Nephron progenitor cell (in vitro differentiated cells): ENCODE measurements at regions not wholly inside any gene's neighbourhood (a gene's known extent, or its start where the extent isn't known, plus 50 kb on each side); places are given as distances from the start of the nearest gene placed in this dataset.

ENCODE experiments used
- DNase-seq: peaks from one replicate; pipeline ENCODE4 v3.0.0; 2021
- H3K27ac Mint-ChIP-seq: 2 replicates; pipeline ENCODE4 v1.8.0; 2021; ENCODE audit warnings: mild to moderate bottlenecking, moderate library complexity, mixed read lengths
- H3K27me3 Mint-ChIP-seq: 2 replicates; pipeline ENCODE4 v1.8.0; 2021; ENCODE audit warnings: mild to moderate bottlenecking, low read depth, mixed read lengths; ENCODE audit not compliant: poor library complexity
- H3K36me3 Mint-ChIP-seq: 2 replicates; pipeline ENCODE4 v1.8.0; 2021; ENCODE audit warnings: low read depth, mixed read lengths
- H3K4me1 Mint-ChIP-seq: 2 replicates; pipeline ENCODE4 v1.8.0; 2021; ENCODE audit warnings: mixed read lengths
- H3K4me3 Mint-ChIP-seq: 2 replicates; pipeline ENCODE4 v1.8.0; 2021; ENCODE audit warnings: mild to moderate bottlenecking, moderate library complexity, mixed read lengths
- H3K9me3 Mint-ChIP-seq: 2 replicates; pipeline ENCODE4 v1.8.0; 2021; ENCODE audit warnings: mild to moderate bottlenecking, moderate library complexity, mixed read lengths
- CTCF ChIP-seq: fragments of 200-600 bp; sonication (generic); IDR thresholded peaks from 2 replicates; pipeline ENCODE4 v1.5.0; 2021; ENCODE audit warnings: antibody characterized with exemption

GRCh38 chr20:43389839-43390626, 67.7 kb upstream of the SRSF6 start:
- H3K9me3 Mint-ChIP-seq = no peaks in the 10 kb centered on the region
- peaks cover 11% of the 10 kb centered on the region for H3K27me3 Mint-ChIP-seq
- H3K4me1 Mint-ChIP-seq = peaks cover 5% of the 10 kb centered on the region
- no peaks in the 10 kb centered on the region for H3K36me3 Mint-ChIP-seq
- no peak overlapping the region for H3K27ac Mint-ChIP-seq
- peak; percentile 64 for DNase-seq
- H3K4me3 Mint-ChIP-seq = no peak overlapping the region
- peak; percentile 61 for TF ChIP-seq CTCF

GRCh38 chr20:43389211-43389610, 68.5 kb upstream of the SRSF6 start:
- Mint-ChIP-seq H3K27ac (no peak overlapping the region), H3K9me3 (no peaks in the 10 kb centered on the region), H3K4me3 (no peak overlapping the region), H3K36me3 (no peaks in the 10 kb centered on the region), H3K4me1 (peaks cover 5% of the 10 kb centered on the region), H3K27me3 (peaks cover 11% of the 10 kb centered on the region)
- TF ChIP-seq CTCF = no peak
- DNase-seq = no peak

- Mint-ChIP-seq H3K4me3 (no peak overlapping the region), H3K4me1 (peaks cover 5% of the 10 kb centered on the region), H3K9me3 (no peaks in the 10 kb centered on the region), H3K36me3 (no peaks in the 10 kb centered on the region), H3K27me3 (peaks cover 11% of the 10 kb centered on the region), H3K27ac (peak overlapping the region; percentile 94)
- DNase-seq = no peak
- TF ChIP-seq CTCF = no peak
Measured at GRCh38 chr20:43388268-43389002, 69.3 kb upstream of the SRSF6 start.

GRCh38 chr20:43387737-43388136, 70.0 kb upstream of the SRSF6 start:
- Mint-ChIP-seq H3K4me1 (peaks cover 5% of the 10 kb centered on the region), H3K36me3 (no peaks in the 10 kb centered on the region), H3K9me3 (no peaks in the 10 kb centered on the region), H3K27ac (no peak overlapping the region), H3K27me3 (peaks cover 12% of the 10 kb centered on the region), H3K4me3 (no peak overlapping the region)
- no peak for TF ChIP-seq CTCF
- DNase-seq = no peak

GRCh38 chr20:43386878-43387277, 70.8 kb upstream of the SRSF6 start:
- Mint-ChIP-seq H3K36me3 (no peaks in the 10 kb centered on the region), H3K4me1 (peaks cover 5% of the 10 kb centered on the region), H3K9me3 (no peaks in the 10 kb centered on the region), H3K27me3 (peaks cover 17% of the 10 kb centered on the region), H3K27ac (no peak overlapping the region), H3K4me3 (no peak overlapping the region)
- TF ChIP-seq CTCF = no peak
- no peak for DNase-seq
